Activated CD4-positive, alpha-beta T cell treated with anti-CD3 and anti-CD28 coated beads for 36 hours (primary cell): ENCODE measurements at regions not wholly inside any gene's neighbourhood (a gene's known extent, or its start where the extent isn't known, plus 50 kb on each side); places are given as distances from the start of the nearest gene placed in this dataset.

Experiments
- ATAC-seq: fragments of 200-7000 bp; cut with Tn5 transposase; one replicate; pipeline ENCODE4 v1.10.0; 2021; ENCODE audit warnings: mild to moderate bottlenecking, moderate library complexity
- CTCF ChIA-PET: fragments of 350-600 bp; sonication (Branson Sonifier 250); formaldehyde crosslinking; loops from one replicate; lab custom pipeline; 2021; ENCODE audit warnings: antibody characterized with exemption; lab: Charles Lee
- POLR2A ChIA-PET: fragments of 350-600 bp; sonication (Branson Sonifier 250); formaldehyde crosslinking; loops from one replicate; lab custom pipeline; 2021; ENCODE audit warnings: antibody characterized with exemption, inconsistent platforms; lab: Charles Lee
- DNase-seq: peaks from one replicate; pipeline ENCODE4 v3.0.0-alpha.2; 2020
- H3K27ac Mint-ChIP-seq: one replicate; pipeline ENCODE4 v1.8.0; 2021; ENCODE audit warnings: mixed read lengths
- H3K27me3 Mint-ChIP-seq: one replicate; pipeline ENCODE4 v1.8.0; 2021; ENCODE audit warnings: mixed read lengths
- H3K36me3 Mint-ChIP-seq: one replicate; pipeline ENCODE4 v1.8.0; 2021; ENCODE audit warnings: low read depth, mixed read lengths
- H3K4me1 Mint-ChIP-seq: one replicate; pipeline ENCODE4 v1.8.0; 2021; ENCODE audit warnings: mixed read lengths
- H3K4me3 Mint-ChIP-seq: one replicate; pipeline ENCODE4 v1.8.0; 2021; ENCODE audit warnings: mild to moderate bottlenecking, moderate library complexity, mixed read lengths
- H3K9me3 Mint-ChIP-seq: one replicate; pipeline ENCODE4 v1.8.0; 2021; ENCODE audit warnings: low read depth, mixed read lengths
- intact Hi-C, 2 experiments: fragments of 100-400 bp; cut with DNase I in 1 of 2; cut with micrococcal nuclease in 1 of 2; formaldehyde crosslinking; loops; one replicate each; pipeline versions ENCODE4 v1.14.2 to v1.15.1; 2022 to 2024; cut with DNase I, micrococcal nuclease

GRCh38 chr9:26755476-26755875, 137.1 kb downstream of the CAAP1 start:
- Mint-ChIP-seq H3K9me3 (no peaks in the 10 kb centered on the region), H3K4me1 (no peaks in the 10 kb centered on the region), H3K36me3 (no peaks in the 10 kb centered on the region), H3K4me3 (no peak overlapping the region), H3K27ac (no peak overlapping the region), H3K27me3 (peaks cover 2% of the 10 kb centered on the region)
- ATAC-seq (no peak), DNase-seq (no peak)
- intact Hi-C loops, result no loop called here
- POLR2A ChIA-PET, result no interaction called here
- CTCF ChIA-PET, result no interaction called here

- Mint-ChIP-seq H3K27ac (no peak overlapping the region), H3K27me3 (peaks cover 2% of the 10 kb centered on the region), H3K36me3 (no peaks in the 10 kb centered on the region), H3K4me1 (no peaks in the 10 kb centered on the region), H3K4me3 (no peak overlapping the region), H3K9me3 (no peaks in the 10 kb centered on the region)
- CTCF ChIA-PET, result no interaction called here
- DNase-seq (no peak), ATAC-seq (no peak)
- POLR2A ChIA-PET, result no interaction called here
- intact Hi-C loops, result no loop called here
Observed at GRCh38 chr9:26754509-26755164, 138.0 kb downstream of the CAAP1 start.

GRCh38 chr9:26753971-26754370, 138.6 kb downstream of the CAAP1 start:
- ATAC-seq, result no peak
- Mint-ChIP-seq H3K9me3 (no peaks in the 10 kb centered on the region), H3K27me3 (peaks cover 2% of the 10 kb centered on the region), H3K4me3 (no peak overlapping the region), H3K27ac (no peak overlapping the region), H3K4me1 (no peaks in the 10 kb centered on the region), H3K36me3 (no peaks in the 10 kb centered on the region)
- DNase-seq, result no peak
- intact Hi-C loops, result no loop called here
- POLR2A ChIA-PET, result no interaction called here
- CTCF ChIA-PET, result no interaction called here

- Mint-ChIP-seq H3K27ac (no peak overlapping the region), H3K36me3 (no peaks in the 10 kb centered on the region), H3K9me3 (no peaks in the 10 kb centered on the region), H3K27me3 (peaks cover 2% of the 10 kb centered on the region), H3K4me1 (no peaks in the 10 kb centered on the region), H3K4me3 (no peak overlapping the region)
- intact Hi-C loops, result no loop called here
- no peak for DNase-seq
- no peak for ATAC-seq
- ChIA-PET POLR2A (no interaction called here), CTCF (no interaction called here)
Observed at GRCh38 chr9:26750162-26750561, 142.4 kb downstream of the CAAP1 start.

GRCh38 chr9:26748449-26749058, 144.0 kb downstream of the CAAP1 start:
- DNase-seq, result no peak
- CTCF ChIA-PET, result interaction anchor here (0.7 kb wide), 1 partner anchor 115 kb away, joined by 3 read pairs; no protein-coding TSS in a partner anchor
- H3K9me3 Mint-ChIP-seq, result no peaks in the 10 kb centered on the region
- intact Hi-C loops, result loop anchor here in 1 of 2 experiments (5.0 kb wide), 1 partner anchor 109 kb away; no protein-coding TSS in a partner anchor
- POLR2A ChIA-PET, result no interaction called here
- peaks cover 4% of the 10 kb centered on the region for H3K27me3 Mint-ChIP-seq
- H3K27ac Mint-ChIP-seq, result no peak overlapping the region
- H3K4me1 Mint-ChIP-seq, result no peaks in the 10 kb centered on the region
- no peaks in the 10 kb centered on the region for H3K36me3 Mint-ChIP-seq
- ATAC-seq, result no peak
- H3K4me3 Mint-ChIP-seq, result no peak overlapping the region

- CTCF ChIA-PET, result no interaction called here
- Mint-ChIP-seq H3K4me3 (no peak overlapping the region), H3K4me1 (no peaks in the 10 kb centered on the region), H3K36me3 (no peaks in the 10 kb centered on the region), H3K27me3 (peaks cover 4% of the 10 kb centered on the region), H3K27ac (no peak overlapping the region), H3K9me3 (no peaks in the 10 kb centered on the region)
- POLR2A ChIA-PET, result no interaction called here
- intact Hi-C loops, result loop anchor here in 1 of 2 experiments (5.0 kb wide), 1 partner anchor 110 kb away; no protein-coding TSS in a partner anchor
- no peak for DNase-seq
- ATAC-seq, result no peak
Observed at GRCh38 chr9:26747611-26748010, 145.0 kb downstream of the CAAP1 start.

GRCh38 chr9:26746357-26747072, 146.1 kb downstream of the CAAP1 start:
- Mint-ChIP-seq H3K4me1 (no peaks in the 10 kb centered on the region), H3K4me3 (no peak overlapping the region), H3K27ac (no peak overlapping the region), H3K36me3 (no peaks in the 10 kb centered on the region), H3K9me3 (no peaks in the 10 kb centered on the region), H3K27me3 (peaks cover 2% of the 10 kb centered on the region)
- ATAC-seq (no peak), DNase-seq (no peak)
- ChIA-PET POLR2A (no interaction called here), CTCF (interaction anchor here (0.5 to 1.3 kb wide), 3 partner anchors 12 to 466 kb away, joined by 3 to 4 read pairs (median 3); no protein-coding TSS in a partner anchor)
- intact Hi-C loops, result loop anchor here in 1 of 2 experiments (5.0 kb wide), 1 partner anchor 111 kb away; no protein-coding TSS in a partner anchor

GRCh38 chr9:26745111-26745510, 147.5 kb downstream of the CAAP1 start:
- no peak overlapping the region for H3K4me3 Mint-ChIP-seq
- intact Hi-C loops, result loop anchor here in 1 of 2 experiments (2.0 to 5.0 kb wide), 2 partner anchors 112 to 532 kb away; no protein-coding TSS in a partner anchor

GRCh38 chr9:26744191-26744965, 148.2 kb downstream of the CAAP1 start:
- H3K4me3 Mint-ChIP-seq, result no peak overlapping the region
- intact Hi-C loops, result loop anchor here (1.0 to 2.0 kb wide), 4 partner anchors 112 to 532 kb away; no protein-coding TSS in a partner anchor
- H3K4me1 Mint-ChIP-seq, result no peaks in the 10 kb centered on the region
- no peak overlapping the region for H3K27ac Mint-ChIP-seq
- CTCF ChIA-PET, result interaction anchor here (0.6 to 1.2 kb wide), 3 partner anchors 8 to 145 kb away, joined by 3 to 5 read pairs (median 3); no protein-coding TSS in a partner anchor
- H3K9me3 Mint-ChIP-seq, result no peaks in the 10 kb centered on the region
- POLR2A ChIA-PET, result no interaction called here
- DNase-seq, result no peak
- no peaks in the 10 kb centered on the region for H3K36me3 Mint-ChIP-seq
- ATAC-seq, result no peak
- peaks cover 6% of the 10 kb centered on the region for H3K27me3 Mint-ChIP-seq

More at GRCh38 chr9:26745111-26745510, 147.5 kb downstream of the CAAP1 start:
- no peak overlapping the region for H3K27ac Mint-ChIP-seq
- DNase-seq (no peak), ATAC-seq (no peak)
- no peaks in the 10 kb centered on the region for H3K9me3 Mint-ChIP-seq
- ChIA-PET CTCF (no interaction called here), POLR2A (no interaction called here)
- H3K36me3 Mint-ChIP-seq, result no peaks in the 10 kb centered on the region
- no peaks in the 10 kb centered on the region for H3K4me1 Mint-ChIP-seq
- peaks cover 2% of the 10 kb centered on the region for H3K27me3 Mint-ChIP-seq

- H3K4me1 Mint-ChIP-seq, result no peaks in the 10 kb centered on the region
- ATAC-seq (no peak), DNase-seq (no peak)
- peaks cover 2% of the 10 kb centered on the region for H3K9me3 Mint-ChIP-seq
- H3K27ac Mint-ChIP-seq, result no peak overlapping the region
- H3K27me3 Mint-ChIP-seq, result peaks cover 8% of the 10 kb centered on the region
- no peaks in the 10 kb centered on the region for H3K36me3 Mint-ChIP-seq
- CTCF ChIA-PET, result interaction anchor here (0.8 to 1.3 kb wide), 3 partner anchors 9 to 114 kb away, joined by 3 to 7 read pairs (median 3); no protein-coding TSS in a partner anchor
- intact Hi-C loops, result no loop called here
- POLR2A ChIA-PET, result no interaction called here
- H3K4me3 Mint-ChIP-seq, result no peak overlapping the region
Observed at GRCh38 chr9:26742828-26743476, 149.7 kb downstream of the CAAP1 start.
